ENCODE measurements at regions not wholly inside any gene's neighbourhood (a gene's known extent, or its start where the extent isn't known, plus 50 kb on each side); places are given as distances from the start of the nearest gene placed in this dataset.
A peak's percentile ranks its signal among the peaks of the same experiment; 100 is the strongest.

DNA sequence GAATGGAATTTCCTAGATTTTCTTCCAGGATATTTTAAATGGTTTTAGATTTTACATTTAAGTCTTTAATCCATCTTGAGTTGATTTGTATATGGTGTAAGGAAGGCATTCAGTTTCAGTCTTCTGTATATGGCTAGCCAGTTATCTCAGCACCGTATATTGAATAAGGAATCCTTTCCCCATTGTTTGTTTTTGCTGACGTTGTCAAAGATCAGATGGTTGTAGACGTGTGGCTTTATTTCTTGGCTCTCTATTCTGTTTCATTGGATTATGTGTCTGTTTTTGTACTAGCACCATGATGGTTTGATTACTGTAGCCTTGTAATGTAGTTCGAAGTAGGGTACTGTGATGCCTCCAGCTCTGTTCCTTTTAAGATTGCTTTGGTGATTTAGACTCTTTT, 325.7 kb upstream of the EPHA6 start:
- no peaks in the 10 kb centered on the region for H3K4me1 ChIP-seq (replicated peaks in 1 of 2; ENCODE audit: control insufficient read depth in 2 of 2, insufficient read depth in 2 of 2, low read length in 2 of 2)
- no peak for DNase-seq (ENCODE audit: extremely low read depth in 1 of 4, low spot score in 3 of 4)
- ChIA-PET CTCF (ENCODE audit: low intra/inter-chr PET ratio) (no interaction called here), POLR2A (no interaction called here)
- ATAC-seq = no peak
- 0% methylated on average over 3 of the region's 4 CpGs for WGBS (ENCODE audit: insufficient coverage, low coverage, missing lambda C conversion rate)
- H3K27ac ChIP-seq (ENCODE audit: extremely low read depth, low read depth, low read length) = no peak overlapping the region
- no peak overlapping the region for H3K4me2 ChIP-seq (ENCODE audit: insufficient read depth, low read length)
- no peak overlapping the region for H2AFZ ChIP-seq (ENCODE audit: low read depth, low read length)
- FAIRE-seq = no peak
- in situ Hi-C loops (cut with MboI) = no loop called here
- no peak overlapping the region for H3K4me3 ChIP-seq
- intact Hi-C loops (cut with micrococcal nuclease) = no loop called here
- no TSS peak for BruUV-seq (replicated peaks)
- no peaks in the 10 kb centered on the region; the same call in 1 of the 2 replicates for H3K9me3 ChIP-seq (replicated peaks; ENCODE audit: control insufficient read depth, insufficient read depth, low read depth, low read length)
- H4K20me1 ChIP-seq (replicated peaks; ENCODE audit: control insufficient read depth, insufficient read depth, low read length) = no peaks in the 10 kb centered on the region
- no peaks in the 10 kb centered on the region for H3K79me2 ChIP-seq (ENCODE audit: control insufficient read depth, insufficient read depth, low read length)
- H3K9ac ChIP-seq (ENCODE audit: insufficient read depth in 1 of 2, low read depth in 2 of 2, low read length in 2 of 2) = no peak overlapping the region
- H3K36me3 ChIP-seq (ENCODE audit: control insufficient read depth, insufficient read depth, low read length) = no peaks in the 10 kb centered on the region
- H3K9me1 ChIP-seq (ENCODE audit: control insufficient read depth, insufficient read depth, low read length) = no peaks in the 10 kb centered on the region
- TF ChIP-seq MAFK (IDR thresholded peaks at IDR 0.05; ENCODE audit: low read length) (0 out of 2 replicates have a peak, but pooled peaks have one; percentile 14), MAFF (IDR thresholded peaks at IDR 0.05; ENCODE audit: low read length) (peak; percentile 6; the same call in 1 of the 2 replicates), HNRNPH1 (optimal IDR thresholded peaks at IDR 0.05; ENCODE audit: low read depth, low read length) (no peak), ZNF316 (IDR thresholded peaks at IDR 0.05) (peak; percentile 33; the same call in 1 of the 2 replicates)
- TF ChIP-seq, protein P1, sequence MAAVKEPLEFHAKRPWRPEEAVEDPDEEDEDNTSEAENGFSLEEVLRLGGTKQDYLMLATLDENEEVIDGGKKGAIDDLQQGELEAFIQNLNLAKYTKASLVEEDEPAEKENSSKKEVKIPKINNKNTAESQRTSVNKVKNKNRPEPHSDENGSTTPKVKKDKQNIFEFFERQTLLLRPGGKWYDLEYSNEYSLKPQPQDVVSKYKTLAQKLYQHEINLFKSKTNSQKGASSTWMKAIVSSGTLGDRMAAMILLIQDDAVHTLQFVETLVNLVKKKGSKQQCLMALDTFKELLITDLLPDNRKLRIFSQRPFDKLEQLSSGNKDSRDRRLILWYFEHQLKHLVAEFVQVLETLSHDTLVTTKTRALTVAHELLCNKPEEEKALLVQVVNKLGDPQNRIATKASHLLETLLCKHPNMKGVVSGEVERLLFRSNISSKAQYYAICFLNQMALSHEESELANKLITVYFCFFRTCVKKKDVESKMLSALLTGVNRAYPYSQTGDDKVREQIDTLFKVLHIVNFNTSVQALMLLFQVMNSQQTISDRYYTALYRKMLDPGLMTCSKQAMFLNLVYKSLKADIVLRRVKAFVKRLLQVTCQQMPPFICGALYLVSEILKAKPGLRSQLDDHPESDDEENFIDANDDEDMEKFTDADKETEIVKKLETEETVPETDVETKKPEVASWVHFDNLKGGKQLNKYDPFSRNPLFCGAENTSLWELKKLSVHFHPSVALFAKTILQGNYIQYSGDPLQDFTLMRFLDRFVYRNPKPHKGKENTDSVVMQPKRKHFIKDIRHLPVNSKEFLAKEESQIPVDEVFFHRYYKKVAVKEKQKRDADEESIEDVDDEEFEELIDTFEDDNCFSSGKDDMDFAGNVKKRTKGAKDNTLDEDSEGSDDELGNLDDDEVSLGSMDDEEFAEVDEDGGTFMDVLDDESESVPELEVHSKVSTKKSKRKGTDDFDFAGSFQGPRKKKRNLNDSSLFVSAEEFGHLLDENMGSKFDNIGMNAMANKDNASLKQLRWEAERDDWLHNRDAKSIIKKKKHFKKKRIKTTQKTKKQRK (IDR thresholded peaks at IDR 0.05; ENCODE audit: borderline replicate concordance, low read depth, low read length) = no peak
- H3K27me3 ChIP-seq (ENCODE audit: control insufficient read depth in 2 of 2, insufficient read depth in 2 of 2, low read length in 2 of 2) = no peaks in the 10 kb centered on the region

All from K562 (cell line).